SHP77 (cell line): ENCODE measurements at regions not wholly inside any gene's neighbourhood (a gene's known extent, or its start where the extent isn't known, plus 50 kb on each side); places are given as distances from the start of the nearest gene placed in this dataset.
"Not testable (repeated sequence)": the region's sequence is repeated elsewhere in the genome, so short reads cannot be mapped to it uniquely, and the experiment has no call there.

Experiments
- DNase-seq, 2 experiments: peaks; one replicate each; lab custom pipeline; 2025; lab: John Stamatoyannopoulos, UW

DNA sequence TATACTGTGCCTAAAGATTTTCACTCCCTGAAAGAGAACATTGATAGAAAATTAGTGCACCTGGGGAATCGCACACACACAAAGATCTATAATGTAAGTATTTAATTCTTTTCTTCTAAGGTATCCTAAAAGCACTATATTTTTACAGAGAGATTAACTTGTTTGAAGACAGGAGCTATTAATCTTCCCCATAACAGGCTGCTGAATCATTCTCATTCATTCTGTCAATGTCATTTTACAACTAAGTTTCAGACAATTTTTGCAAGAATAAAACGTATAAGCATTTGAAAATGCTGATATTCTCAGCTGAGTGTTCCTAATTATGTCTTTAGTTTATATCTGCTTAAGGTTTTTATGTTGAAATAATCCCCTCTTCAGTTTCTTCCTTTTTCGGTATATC, 776.7 kb downstream of the NXPH1 start:
- no peak for DNase-seq

DNA sequence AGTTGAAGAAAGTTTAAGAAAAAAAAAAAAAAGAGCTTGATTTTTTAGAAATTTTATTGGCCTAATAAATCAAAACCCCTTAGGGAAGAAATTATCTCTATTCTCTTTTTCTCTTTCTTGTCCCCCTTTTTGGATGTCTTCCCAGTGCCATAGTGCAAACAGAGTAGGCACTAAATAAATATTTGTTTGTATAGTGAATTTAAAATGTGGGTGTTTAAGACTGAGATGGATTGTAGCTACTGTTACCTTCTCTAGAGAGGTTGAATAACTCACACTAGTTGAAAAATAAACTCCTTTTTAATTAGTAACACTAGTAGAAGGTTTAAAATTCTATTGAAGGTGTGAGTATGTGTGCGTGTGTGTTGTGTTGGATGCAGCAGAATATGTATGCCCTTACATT, 783.8 kb downstream of the NXPH1 start:
- peak; percentile 24 to 25 for DNase-seq

DNA sequence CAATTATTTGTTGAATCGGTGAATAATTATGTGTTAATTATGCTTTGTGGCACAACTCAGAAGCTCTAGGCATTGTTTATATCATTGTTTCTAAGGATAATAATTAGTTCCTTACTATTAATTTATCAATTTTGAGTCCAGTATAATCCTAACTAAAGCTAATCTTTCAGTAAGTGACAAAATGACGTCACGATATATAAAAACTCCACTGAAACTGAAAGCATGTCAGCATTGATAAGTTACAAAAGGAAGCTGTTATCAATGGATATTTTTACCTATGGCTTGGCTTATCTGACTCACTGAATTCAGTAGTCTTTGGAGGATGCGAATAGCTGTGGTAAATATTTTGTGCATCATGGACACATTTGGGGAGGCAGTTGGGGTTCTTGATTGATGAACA, 793.1 kb downstream of the NXPH1 start:
- no peak for DNase-seq

DNA sequence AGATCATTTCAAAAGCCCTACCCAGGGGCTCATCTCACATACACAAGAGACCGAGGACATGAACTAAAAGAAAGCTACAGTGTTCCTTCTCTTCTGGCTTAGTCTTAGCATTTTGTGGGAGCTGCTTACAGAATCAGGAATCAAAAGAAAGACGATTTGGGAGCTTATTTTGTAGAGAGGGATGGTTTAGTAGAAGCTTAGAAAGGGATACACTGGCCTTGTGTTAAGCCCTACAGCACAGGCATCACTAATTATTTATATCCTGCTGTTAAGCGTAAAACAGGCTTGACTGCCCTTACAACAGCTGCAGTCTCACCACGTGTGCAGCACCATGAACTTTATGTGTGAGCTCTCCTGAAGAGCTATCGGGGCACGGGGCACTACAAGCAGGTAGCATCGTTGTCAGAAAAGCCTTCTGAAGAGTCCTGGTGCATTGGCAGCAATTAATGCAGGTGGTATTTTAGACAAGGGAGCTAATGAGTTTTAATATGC, 798.3 kb downstream of the NXPH1 start:
- DNase-seq: peak; percentile 57 to 73

DNA sequence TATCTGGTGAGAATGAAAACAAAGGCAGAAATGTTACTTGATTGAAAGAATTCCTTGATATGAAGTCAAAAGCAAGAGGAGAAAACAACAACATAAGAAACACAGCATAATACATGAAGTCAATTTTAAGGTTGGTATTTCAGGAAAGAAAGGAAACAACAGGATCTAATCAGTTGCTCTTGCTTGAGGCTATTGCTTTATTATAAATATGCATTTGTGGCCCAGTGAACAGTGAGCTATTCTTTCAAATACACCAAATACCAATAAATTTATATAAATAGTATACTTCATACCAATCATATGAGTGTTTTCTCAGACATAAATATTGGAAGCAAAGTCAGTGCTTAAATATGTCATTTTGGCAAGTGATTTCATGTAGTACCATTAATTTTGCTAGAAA, 806.6 kb downstream of the NXPH1 start:
- no peak for DNase-seq

DNA sequence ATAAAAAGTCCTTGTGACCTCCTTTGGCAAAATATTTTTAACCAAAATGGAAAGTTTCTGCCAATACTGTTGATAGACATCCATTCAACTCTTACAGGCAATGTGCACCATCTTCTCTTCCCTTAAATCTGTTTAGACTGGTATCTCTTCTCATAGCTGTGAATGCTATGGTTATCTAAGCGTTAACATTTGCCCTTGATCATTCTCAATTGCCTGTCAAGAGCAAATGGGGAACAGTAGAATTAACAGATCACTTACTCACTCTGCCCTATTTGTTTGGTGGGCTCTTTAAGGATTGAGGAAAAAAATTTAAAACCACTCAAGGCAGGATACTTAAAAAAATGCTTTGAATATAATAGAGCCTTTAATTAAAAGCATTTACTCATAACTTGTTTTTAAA, 808.4 kb downstream of the NXPH1 start:
- DNase-seq: no peak

DNA sequence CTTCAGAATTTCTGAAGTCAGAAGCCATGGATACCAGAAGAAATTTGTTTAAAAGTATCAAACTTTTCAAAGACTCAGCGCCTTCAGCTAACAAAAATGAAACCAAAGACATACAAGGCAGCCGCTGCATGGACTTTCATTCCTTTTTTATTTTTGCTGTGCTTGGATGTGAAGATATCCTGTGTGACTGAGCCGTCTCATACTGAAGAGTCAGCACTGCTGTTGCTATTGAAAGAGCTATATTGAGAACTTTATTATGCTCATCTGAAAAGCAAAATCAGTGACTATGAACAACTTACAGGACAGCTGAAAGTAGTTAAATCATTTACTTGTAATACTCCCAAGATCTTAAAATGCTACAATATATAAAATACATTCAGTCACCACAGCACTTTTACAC, 809.2 kb downstream of the NXPH1 start:
- no peak for DNase-seq

DNA sequence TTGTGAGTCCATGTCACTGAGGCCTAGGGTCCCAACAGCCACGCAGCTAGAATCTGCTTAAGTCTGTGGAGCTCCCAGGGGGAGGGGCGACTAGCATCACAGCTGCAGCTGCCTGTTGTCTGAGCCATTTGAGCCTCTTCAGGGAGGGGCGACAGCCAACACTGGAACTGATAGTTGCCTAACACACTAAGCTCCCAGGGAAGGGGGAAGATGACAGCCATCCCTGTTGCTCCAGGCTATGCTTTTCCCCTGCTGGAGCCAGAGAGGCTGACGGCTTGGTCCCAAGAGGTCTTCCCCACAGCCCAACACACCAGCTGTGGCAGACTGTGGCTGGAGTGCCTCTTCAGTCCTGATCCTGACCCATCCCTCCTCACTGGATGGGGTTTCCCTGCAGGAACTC, 817.5 kb downstream of the NXPH1 start:
- peak in 1 of 2 experiments; percentile 31 for DNase-seq

DNA sequence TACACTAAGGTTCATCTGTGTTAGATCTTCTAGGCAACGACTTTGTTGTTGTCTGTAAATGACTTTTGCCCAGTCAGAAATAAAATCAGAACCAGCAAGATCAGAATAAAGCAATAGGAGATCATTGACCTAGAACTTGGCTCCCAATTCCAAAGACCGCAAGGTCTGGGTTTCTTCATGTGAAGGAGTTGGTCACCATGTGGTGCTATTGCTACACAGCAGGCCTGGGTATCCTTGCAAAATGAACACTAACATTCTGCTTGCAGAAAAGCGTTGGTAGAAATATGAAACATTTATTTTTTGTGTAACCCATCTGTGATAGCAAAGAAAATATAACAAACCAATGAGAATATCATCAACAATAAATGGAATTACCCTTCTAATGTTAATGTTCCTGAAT, 831.0 kb downstream of the NXPH1 start:
- no peak for DNase-seq

DNA sequence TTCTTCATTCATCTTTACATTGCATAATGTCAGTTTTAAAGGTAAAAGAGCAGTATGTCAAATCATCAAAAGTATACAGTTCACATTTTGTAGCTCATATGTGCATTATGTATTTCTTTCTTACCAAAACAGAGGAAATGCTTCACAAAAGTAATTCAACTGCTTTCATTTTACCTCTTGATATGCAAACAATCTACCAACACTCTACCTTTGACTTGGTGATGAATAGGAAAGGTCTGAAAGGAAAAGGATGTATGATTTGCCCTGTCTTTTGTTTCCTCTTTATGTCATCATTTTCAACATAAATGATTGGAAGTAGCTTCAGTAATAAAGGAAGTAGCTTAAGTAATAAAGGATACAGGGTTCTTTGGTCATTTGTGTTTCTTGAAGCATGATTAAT, 846.7 kb downstream of the NXPH1 start:
- no peak for DNase-seq

DNA sequence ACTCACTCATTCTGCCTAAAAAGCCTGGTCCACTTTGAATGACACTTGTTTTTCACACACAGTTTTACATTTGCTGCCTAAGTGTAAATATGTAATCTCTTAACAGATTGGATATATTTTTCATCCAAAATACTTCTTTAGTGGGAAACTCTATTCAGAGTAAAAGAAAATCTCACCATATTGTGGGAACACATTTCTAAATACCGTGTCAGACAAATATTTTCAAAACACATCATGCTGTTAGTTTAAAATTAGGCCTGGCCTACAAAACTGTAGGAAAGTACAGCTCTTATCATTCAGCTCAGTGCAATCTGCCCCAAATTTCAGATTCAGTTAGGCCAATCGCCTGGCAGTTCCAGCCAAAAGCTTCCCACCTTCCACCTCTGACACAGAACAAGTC, 849.8 kb downstream of the NXPH1 start:
- DNase-seq: no peak

DNA sequence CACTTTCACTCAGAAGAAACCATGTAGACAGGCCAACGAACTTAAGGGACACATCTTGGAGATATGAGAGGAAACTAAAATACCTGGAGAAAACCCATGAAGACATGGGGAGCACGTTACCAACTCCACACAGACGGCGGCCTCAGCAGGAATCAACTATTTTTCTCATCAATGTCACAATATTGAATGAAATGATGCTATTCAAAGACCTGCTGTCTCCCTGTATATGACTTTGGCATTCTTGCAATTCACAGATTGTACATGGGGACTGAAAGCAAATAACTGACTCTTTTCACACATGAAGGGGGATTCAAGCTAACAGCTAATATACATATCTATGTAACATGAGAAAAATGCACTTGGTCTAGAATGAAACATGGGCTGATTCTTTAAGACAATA, 869.0 kb downstream of the NXPH1 start:
- no peak for DNase-seq

DNA sequence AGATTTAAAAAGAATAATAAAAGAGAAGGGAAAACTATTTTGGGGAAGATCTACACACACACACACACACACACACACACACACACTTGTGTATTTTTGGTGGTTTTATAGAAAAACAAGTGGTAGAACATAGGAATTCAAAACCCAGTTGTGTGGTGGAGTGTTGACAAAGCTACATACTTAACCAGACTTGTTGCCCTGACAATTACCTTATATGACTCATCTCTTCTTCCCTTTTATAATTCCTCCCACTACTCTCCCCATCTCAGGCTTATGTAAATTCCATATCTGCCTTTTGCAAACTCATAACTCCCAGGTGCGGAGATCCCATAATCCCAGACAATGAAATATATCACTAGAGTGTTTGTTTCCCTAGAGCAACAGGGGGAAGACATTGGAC, 873.7 kb downstream of the NXPH1 start:
- peak; percentile 53 to 63 for DNase-seq

DNA sequence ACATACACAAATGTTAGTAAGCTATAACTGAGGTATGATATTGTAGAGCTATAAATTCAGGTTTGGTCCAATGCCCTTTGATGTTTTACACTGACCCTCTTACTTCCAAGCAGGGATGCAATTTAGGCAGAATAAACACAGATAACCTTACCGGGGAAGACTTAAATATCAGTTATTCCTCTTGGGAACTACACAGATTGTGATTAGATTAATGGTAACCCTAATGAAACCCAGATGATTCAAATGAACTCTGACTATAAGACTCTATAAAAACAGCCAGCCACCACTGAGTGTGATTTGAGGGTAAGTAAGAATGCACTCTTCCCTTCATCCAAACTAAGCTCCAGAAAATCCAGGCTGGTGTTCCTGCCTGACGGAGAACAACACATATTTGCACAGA, 891.1 kb downstream of the NXPH1 start:
- peak in 1 of 2 experiments; percentile 5 for DNase-seq

DNA sequence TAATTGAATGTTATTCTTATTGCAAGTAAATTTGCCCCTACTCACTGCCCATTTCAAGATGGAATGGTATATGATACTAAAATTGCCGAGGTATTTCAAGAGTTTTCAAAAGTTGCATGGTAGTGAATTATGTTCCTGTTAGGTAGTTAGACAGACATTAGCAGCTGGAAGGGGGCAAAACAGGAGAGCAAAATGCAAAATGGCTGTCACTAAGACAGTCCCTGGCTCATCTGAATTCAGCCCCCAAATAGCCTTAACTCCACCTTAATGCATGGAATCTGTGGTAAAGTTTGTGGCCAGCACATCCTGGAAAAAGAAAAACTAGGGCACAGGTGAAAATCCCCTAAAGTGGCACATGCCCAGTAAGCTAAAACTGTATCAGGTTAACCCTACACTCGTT, 894.9 kb downstream of the NXPH1 start:
- no peak for DNase-seq

DNA sequence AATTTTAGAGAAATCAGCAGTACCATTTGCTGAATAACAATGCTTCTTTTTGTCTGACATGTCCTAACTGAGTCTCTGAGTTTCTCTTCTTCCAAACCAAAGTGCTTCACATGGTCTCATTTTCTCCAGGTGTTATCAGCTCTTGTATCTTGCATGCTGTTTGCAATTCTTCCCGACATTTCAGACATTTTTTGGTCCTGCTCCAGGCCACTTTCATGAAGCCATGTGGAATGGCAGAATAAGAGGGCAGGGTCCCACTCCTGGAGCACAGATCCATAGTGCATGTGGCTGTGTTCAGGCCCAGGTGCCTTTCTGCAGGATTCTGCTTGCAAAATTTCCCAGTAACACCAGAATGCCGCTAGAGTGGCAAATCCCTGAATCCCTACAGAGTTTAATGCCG, 916.2 kb downstream of the NXPH1 start:
- no peak for DNase-seq

DNA sequence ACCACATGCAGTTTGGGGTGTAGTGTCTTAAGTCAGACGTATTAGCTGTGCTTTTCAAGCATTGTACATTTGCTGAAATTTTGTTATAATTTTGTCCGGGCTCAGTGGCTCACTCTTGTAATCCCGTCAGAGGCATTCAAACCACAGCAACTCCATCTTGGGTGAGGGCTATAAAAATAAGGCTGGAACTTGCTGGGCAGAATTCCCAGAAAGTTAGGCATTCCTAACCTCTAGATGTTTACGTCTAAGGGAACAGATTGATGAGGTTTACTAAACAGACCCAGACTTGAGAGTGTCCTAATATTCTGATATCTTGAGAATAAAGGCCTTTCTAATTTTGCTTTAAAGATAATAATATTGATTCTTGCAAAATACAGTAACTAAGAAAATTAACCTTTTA, 957.8 kb downstream of the NXPH1 start:
- no peak for DNase-seq

DNA sequence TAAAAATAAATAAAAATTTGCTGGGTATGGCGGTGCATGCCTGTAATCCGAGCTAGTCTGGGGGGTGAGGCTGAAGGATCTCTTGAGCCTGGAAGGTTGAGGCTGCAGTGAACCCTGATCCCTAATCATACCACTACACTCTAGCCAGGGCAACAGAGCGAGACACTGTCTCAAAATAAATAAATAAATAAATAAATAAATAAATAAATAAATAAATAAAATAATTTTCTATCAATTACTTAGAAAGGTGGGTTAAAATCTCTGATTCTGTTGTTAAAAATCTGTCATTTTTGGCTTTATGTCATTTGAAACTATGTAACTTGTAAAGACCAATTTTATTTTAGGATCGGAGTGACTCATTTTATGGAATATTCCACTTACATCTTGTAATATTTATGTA, 958.6 kb downstream of the NXPH1 start:
- no peak for DNase-seq

DNA sequence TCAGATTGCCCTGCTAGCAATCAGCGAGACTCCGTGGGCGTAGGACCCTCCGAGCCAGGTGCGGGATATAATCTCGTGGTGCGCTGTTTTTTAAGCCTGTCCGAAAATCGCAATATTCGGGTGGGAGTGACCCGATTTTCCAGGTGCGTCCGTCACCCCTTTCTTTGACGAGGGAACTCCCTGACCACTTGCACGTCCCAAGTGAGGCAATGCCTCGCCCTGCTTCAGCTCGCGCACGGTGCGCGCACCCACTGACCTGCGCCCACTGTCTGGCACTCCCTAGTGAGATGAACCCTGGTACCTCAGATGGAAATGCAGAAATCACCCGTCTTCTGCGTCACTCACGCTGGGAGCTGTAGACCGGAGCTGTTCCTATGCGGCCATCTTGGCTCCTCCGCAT, 971.0 kb downstream of the NXPH1 start:
- DNase-seq: not testable (repeated sequence)

DNA sequence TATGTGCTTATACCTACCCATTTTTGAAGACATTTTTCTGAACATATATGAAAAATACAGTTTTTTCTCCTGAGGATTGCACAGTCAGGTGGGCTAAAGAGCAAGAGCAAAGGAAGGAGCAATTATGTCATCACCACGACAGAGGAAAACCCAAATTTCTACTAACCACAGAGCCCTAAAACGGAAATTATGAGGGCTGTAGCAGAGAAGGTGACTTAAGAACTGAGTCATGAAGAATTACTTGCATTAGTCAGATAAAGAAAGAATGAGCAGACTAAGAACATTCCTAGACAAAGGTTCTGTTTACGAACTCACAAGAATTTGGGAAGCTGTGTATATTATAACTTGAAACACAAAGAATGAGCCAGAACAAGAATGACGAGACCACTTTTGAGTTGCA, 974.4 kb downstream of the NXPH1 start:
- DNase-seq: no peak

DNA sequence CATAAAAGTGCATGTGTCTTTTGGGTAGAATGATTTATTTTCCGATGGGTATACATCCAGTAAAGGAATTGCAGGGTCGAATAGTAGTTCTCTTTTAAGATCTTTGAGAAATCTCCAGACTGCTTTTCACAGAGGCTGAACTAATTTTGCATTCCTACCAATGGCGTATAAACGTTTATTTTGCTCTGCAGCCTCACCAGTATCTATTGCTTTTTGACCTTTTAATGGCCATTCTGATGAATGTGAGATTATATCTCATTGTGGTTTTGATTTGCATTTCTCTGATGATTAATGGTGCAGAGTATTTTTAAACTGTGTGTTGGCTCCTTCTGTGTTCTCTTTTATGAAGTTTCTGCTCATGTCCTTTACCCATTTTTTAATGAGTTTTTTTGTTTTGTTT, 1020.1 kb downstream of the NXPH1 start:
- DNase-seq: no peak

DNA sequence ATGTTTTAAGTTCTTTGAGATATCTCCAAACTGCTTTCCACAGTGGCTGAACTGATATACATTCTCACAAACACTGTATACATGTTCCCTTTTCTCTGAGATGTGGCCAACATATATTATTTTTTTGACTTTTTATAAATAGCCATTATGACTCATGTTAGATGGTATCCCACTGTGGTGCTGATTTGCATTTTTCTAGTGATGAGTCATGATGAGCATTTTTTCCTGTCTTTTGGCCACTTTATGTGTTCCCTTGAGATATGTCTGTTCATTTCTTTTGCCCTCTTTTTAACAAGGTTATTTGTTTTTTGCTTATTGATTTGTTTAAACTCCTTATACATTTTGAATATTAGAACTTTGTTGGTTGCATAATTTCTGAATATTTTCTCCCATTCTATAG, 1055.1 kb downstream of the NXPH1 start:
- no peak for DNase-seq

DNA sequence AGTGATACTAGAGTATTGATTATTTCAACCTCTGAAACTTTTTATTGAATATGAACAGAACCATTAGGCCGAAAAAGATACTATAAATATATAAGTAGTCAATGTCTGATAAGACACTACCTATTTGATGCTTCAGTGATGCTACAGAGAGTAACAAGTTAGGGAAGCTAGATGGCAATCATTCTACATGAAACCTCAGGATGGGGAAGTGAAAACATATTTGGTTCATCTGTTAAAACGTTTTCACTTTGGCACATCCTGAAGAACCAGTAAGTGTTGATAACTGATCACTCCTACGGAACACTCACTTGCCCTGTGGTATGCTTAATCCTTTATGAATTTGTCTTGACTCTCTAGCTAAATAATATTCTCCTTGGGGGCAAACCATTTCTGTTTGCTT, 1064.9 kb downstream of the NXPH1 start:
- DNase-seq: peak in 1 of 2 experiments; percentile 12

DNA sequence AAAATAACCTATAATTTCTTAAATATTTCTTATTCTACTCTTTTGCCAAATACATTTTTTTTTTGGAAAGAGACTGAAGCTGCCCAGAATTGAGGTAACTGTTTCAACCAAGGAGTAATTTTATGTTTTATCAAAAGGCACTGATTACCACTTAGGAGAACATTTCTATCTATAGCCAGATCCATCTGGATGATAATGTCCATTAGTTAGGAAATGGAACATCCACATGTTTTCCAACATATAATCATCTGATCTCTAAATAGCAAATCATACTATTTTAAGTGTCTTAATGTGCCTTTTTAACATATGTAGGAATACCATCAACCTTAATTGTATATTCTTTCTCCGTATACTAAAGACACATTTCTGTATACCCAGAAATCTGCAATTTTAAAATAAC, 1068.9 kb downstream of the NXPH1 start:
- DNase-seq: no peak

DNA sequence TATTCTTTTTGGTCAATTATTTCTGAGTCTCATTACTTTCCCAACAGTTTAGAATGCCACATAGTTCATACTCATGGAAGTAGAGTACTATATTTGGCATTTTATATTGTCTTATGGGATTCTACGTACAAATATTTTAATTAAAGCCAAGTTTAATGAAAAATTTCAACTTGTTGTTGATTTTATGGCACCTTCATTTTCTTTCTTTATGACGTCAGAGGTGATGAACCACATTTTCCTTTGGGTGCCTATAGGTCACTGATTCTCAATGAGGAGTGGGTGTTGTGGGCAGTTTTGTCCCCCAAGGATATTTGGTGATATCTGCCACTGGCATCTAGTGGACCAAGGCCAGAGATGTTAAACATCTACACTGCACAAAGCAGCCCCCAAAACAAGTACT, 1071.3 kb downstream of the NXPH1 start:
- no peak for DNase-seq
